SK-N-SH treated with all-trans-retinoic acid at 6 μM for 48 hours (cell line): ENCODE measurements at regions not wholly inside any gene's neighbourhood (a gene's known extent, or its start where the extent isn't known, plus 50 kb on each side); places are given as distances from the start of the nearest gene placed in this dataset.

Experiments used
- ATAC-seq: fragments of 200-7000 bp; cut with Tn5 transposase; 3 replicates; pipeline ENCODE4 v1.9.1; 2020; ENCODE audit warnings: mild to moderate bottlenecking, moderate library complexity
- ARNTL ChIP-seq: fragments of 450-650 bp; formaldehyde crosslinking; IDR thresholded peaks from 2 replicates; pipeline ENCODE4 v1.5.0; 2020; ENCODE audit warnings: low read depth, mild to moderate bottlenecking, moderate library complexity, borderline replicate concordance
- BACH2 ChIP-seq: fragments of 250-450 bp; sonication (Bioruptor Pico); IDR thresholded peaks from 2 replicates; pipeline ENCODE4 v1.9.0; 2021; ENCODE audit warnings: mild to moderate bottlenecking, borderline replicate concordance
- CSDC2 ChIP-seq: fragments of 250-450 bp; sonication (Bioruptor Pico); IDR thresholded peaks from 2 replicates; pipeline ENCODE4 v1.5.0; 2020; ENCODE audit warnings: mild to moderate bottlenecking, moderate library complexity
- GLIS3 ChIP-seq: fragments of 250-450 bp; sonication (Bioruptor Pico); IDR thresholded peaks from 2 replicates; pipeline ENCODE4 v1.5.0; 2020; ENCODE audit warnings: mild to moderate bottlenecking, moderate library complexity
- ISL1 ChIP-seq: fragments of 250-450 bp; sonication (Bioruptor Pico); IDR thresholded peaks from 2 replicates; pipeline ENCODE4 v2.1.2; 2022; ENCODE audit warnings: mild to moderate bottlenecking, moderate library complexity
- OSR1 ChIP-seq: fragments of 250-450 bp; sonication (Bioruptor Pico); IDR thresholded peaks from 2 replicates; pipeline ENCODE4 v1.8.0; 2022; ENCODE audit warnings: moderate library complexity, mild to moderate bottlenecking, inconsistent platforms
- PATZ1 ChIP-seq: fragments of 250-450 bp; sonication (Bioruptor Pico); IDR thresholded peaks from 2 replicates; pipeline ENCODE4 v1.8.0; 2020; ENCODE audit warnings: mild to moderate bottlenecking, moderate library complexity, borderline replicate concordance
- PPARA ChIP-seq: fragments of 250-450 bp; sonication (Bioruptor Pico); IDR thresholded peaks from 2 replicates; pipeline ENCODE4 v1.5.0; 2020; ENCODE audit warnings: mild to moderate bottlenecking, borderline replicate concordance
- RARB ChIP-seq: fragments of 250-450 bp; sonication (Bioruptor Pico); IDR thresholded peaks from 2 replicates; pipeline ENCODE4 v1.8.0; 2021; ENCODE audit warnings: mild to moderate bottlenecking, moderate library complexity
- SNAI2 ChIP-seq: fragments of 250-450 bp; sonication (Bioruptor Pico); IDR thresholded peaks from 2 replicates; pipeline ENCODE4 v1.5.0; 2020; ENCODE audit warnings: mild to moderate bottlenecking, moderate library complexity
- TCF4 ChIP-seq: fragments of 250-450 bp; sonication (Bioruptor Pico); IDR thresholded peaks from 2 replicates; pipeline ENCODE4 v1.8.0; 2021; ENCODE audit warnings: mild to moderate bottlenecking, moderate library complexity, borderline replicate concordance
- TOX ChIP-seq: fragments of 250-450 bp; sonication (Bioruptor Pico); IDR thresholded peaks from 2 replicates; pipeline ENCODE4 v1.8.0; 2021; ENCODE audit warnings: mild to moderate bottlenecking, moderate library complexity, borderline replicate concordance
- ZC3H10 ChIP-seq: fragments of 250-450 bp; sonication (Bioruptor Pico); IDR thresholded peaks from 2 replicates; pipeline ENCODE4 v1.5.1; 2021; ENCODE audit warnings: mild to moderate bottlenecking, moderate library complexity
- ZFP3 ChIP-seq: fragments of 250-450 bp; sonication (Bioruptor Pico); IDR thresholded peaks from 2 replicates; pipeline ENCODE4 v1.5.0; 2020; ENCODE audit warnings: mild to moderate bottlenecking, moderate library complexity
- ZFP30 ChIP-seq: fragments of 450-650 bp; formaldehyde crosslinking; IDR thresholded peaks from 2 replicates; pipeline ENCODE4 v1.5.0; 2022; ENCODE audit warnings: mild to moderate bottlenecking, moderate library complexity
- ZNF565 ChIP-seq: fragments of 450-650 bp; formaldehyde crosslinking; conservative IDR thresholded peaks from 2 replicates; pipeline ENCODE4 v1.5.0; 2020; ENCODE audit warnings: low read depth, mild to moderate bottlenecking, moderate library complexity
- ZNF70 ChIP-seq: fragments of 450-650 bp; formaldehyde crosslinking; IDR thresholded peaks from 2 replicates; pipeline ENCODE4 v1.5.0; 2020; ENCODE audit warnings: mild to moderate bottlenecking, moderate library complexity
- ZNF8 ChIP-seq: fragments of 450-650 bp; formaldehyde crosslinking; IDR thresholded peaks from 2 replicates; pipeline ENCODE4 v1.5.0; 2020; ENCODE audit warnings: mild to moderate bottlenecking, moderate library complexity
- TF ChIP-seq, protein P1 (sequence below): fragments of 250-450 bp; sonication (Bioruptor Pico); IDR thresholded peaks from 2 replicates; pipeline ENCODE4 v1.8.0; 2021; ENCODE audit warnings: low read depth, mild to moderate bottlenecking, moderate library complexity, borderline replicate concordance
- TF ChIP-seq, protein P2 (sequence below): fragments of 250-450 bp; sonication (Bioruptor Pico); IDR thresholded peaks from 2 replicates; pipeline ENCODE4 v1.5.0; 2020; ENCODE audit warnings: mild to moderate bottlenecking, moderate library complexity
- TF ChIP-seq, protein P3 (sequence below): fragments of 250-450 bp; sonication (Bioruptor Pico); IDR thresholded peaks from 2 replicates; pipeline ENCODE4 v1.5.1; 2020; ENCODE audit warnings: low read depth, mild to moderate bottlenecking, moderate library complexity
- TF ChIP-seq, protein P4 (sequence below): fragments of 250-450 bp; sonication (Bioruptor Pico); IDR thresholded peaks from 2 replicates; pipeline ENCODE4 v1.5.1; 2021; ENCODE audit warnings: mild to moderate bottlenecking, moderate library complexity

DNA sequence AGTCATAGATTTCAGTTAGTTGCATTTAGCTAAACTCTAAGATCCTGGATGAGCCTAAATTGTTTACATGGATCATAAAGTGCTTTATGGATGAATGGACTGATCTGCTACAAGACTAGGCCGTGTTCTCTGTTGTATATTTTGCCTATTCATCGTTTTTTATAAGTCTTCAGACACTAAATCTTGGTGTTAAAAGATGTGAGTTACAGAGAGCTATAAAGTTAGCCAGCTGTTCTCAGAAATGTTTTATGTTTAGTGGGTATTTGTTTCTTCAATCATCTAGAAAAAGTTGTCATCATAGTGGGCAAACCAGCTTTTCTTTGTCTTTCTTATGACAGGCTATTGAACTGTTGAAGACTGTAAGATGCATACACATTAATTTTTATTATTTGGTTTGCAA, 585.8 kb upstream of the SEMA6A start:
- no peak for ATAC-seq
- TF ChIP-seq ZFP30 (CRISPR knock-in tag) (no peak), ZNF565 (no peak), OSR1 (CRISPR knock-in tag) (no peak), ISL1 (CRISPR knock-in tag) (no peak), ZC3H10 (CRISPR knock-in tag) (no peak), ZNF8 (CRISPR knock-in tag) (no peak), BACH2 (CRISPR knock-in tag) (no peak), CSDC2 (no peak), ZNF70 (no peak), PPARA (CRISPR knock-in tag) (no peak), RARB (no peak), ARNTL (no peak), PATZ1 (CRISPR knock-in tag) (no peak), GLIS3 (CRISPR knock-in tag) (no peak), TOX (CRISPR knock-in tag) (no peak), TCF4 (CRISPR knock-in tag) (no peak)
- TF ChIP-seq, protein P1, sequence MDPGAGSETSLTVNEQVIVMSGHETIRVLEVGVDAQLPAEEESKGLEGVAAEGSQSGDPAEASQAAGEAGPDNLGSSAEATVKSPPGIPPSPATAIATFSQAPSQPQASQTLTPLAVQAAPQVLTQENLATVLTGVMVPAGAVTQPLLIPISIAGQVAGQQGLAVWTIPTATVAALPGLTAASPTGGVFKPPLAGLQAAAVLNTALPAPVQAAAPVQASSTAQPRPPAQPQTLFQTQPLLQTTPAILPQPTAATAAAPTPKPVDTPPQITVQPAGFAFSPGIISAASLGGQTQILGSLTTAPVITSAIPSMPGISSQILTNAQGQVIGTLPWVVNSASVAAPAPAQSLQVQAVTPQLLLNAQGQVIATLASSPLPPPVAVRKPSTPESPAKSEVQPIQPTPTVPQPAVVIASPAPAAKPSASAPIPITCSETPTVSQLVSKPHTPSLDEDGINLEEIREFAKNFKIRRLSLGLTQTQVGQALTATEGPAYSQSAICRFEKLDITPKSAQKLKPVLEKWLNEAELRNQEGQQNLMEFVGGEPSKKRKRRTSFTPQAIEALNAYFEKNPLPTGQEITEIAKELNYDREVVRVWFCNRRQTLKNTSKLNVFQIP (CRISPR knock-in tag): no peak
- TF ChIP-seq, protein P2, sequence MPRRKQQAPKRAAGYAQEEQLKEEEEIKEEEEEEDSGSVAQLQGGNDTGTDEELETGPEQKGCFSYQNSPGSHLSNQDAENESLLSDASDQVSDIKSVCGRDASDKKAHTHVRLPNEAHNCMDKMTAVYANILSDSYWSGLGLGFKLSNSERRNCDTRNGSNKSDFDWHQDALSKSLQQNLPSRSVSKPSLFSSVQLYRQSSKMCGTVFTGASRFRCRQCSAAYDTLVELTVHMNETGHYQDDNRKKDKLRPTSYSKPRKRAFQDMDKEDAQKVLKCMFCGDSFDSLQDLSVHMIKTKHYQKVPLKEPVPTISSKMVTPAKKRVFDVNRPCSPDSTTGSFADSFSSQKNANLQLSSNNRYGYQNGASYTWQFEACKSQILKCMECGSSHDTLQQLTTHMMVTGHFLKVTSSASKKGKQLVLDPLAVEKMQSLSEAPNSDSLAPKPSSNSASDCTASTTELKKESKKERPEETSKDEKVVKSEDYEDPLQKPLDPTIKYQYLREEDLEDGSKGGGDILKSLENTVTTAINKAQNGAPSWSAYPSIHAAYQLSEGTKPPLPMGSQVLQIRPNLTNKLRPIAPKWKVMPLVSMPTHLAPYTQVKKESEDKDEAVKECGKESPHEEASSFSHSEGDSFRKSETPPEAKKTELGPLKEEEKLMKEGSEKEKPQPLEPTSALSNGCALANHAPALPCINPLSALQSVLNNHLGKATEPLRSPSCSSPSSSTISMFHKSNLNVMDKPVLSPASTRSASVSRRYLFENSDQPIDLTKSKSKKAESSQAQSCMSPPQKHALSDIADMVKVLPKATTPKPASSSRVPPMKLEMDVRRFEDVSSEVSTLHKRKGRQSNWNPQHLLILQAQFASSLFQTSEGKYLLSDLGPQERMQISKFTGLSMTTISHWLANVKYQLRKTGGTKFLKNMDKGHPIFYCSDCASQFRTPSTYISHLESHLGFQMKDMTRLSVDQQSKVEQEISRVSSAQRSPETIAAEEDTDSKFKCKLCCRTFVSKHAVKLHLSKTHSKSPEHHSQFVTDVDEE (CRISPR knock-in tag): no peak
- TF ChIP-seq, all 23 proteins: peak for 0

GRCh38 chr5:117149312-117149711, 574.7 kb upstream of the SEMA6A start:
- no peak for TF ChIP-seq ZNF70
- TF ChIP-seq, protein P2 (CRISPR knock-in tag): no peak
- TF ChIP-seq PPARA (CRISPR knock-in tag): no peak
- TF ChIP-seq ZFP3 (CRISPR knock-in tag): no peak
- TF ChIP-seq, protein P1 (CRISPR knock-in tag): no peak
- no peak for TF ChIP-seq GLIS3 (CRISPR knock-in tag)
- no peak for TF ChIP-seq RARB
- no peak for TF ChIP-seq ZNF8 (CRISPR knock-in tag)
- no peak for TF ChIP-seq ARNTL
- no peak for TF ChIP-seq ZFP30 (CRISPR knock-in tag)
- TF ChIP-seq BACH2 (CRISPR knock-in tag): no peak
- TF ChIP-seq PATZ1 (CRISPR knock-in tag): no peak
- TF ChIP-seq TCF4 (CRISPR knock-in tag): no peak
- TF ChIP-seq TOX (CRISPR knock-in tag): no peak
- no peak for TF ChIP-seq ZNF565
- no peak for TF ChIP-seq SNAI2 (CRISPR knock-in tag)
- TF ChIP-seq, protein P3, sequence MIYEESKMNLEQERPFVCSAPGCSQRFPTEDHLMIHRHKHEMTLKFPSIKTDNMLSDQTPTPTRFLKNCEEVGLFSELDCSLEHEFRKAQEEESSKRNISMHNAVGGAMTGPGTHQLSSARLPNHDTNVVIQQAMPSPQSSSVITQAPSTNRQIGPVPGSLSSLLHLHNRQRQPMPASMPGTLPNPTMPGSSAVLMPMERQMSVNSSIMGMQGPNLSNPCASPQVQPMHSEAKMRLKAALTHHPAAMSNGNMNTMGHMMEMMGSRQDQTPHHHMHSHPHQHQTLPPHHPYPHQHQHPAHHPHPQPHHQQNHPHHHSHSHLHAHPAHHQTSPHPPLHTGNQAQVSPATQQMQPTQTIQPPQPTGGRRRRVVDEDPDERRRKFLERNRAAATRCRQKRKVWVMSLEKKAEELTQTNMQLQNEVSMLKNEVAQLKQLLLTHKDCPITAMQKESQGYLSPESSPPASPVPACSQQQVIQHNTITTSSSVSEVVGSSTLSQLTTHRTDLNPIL: no peak
- TF ChIP-seq, protein P4, sequence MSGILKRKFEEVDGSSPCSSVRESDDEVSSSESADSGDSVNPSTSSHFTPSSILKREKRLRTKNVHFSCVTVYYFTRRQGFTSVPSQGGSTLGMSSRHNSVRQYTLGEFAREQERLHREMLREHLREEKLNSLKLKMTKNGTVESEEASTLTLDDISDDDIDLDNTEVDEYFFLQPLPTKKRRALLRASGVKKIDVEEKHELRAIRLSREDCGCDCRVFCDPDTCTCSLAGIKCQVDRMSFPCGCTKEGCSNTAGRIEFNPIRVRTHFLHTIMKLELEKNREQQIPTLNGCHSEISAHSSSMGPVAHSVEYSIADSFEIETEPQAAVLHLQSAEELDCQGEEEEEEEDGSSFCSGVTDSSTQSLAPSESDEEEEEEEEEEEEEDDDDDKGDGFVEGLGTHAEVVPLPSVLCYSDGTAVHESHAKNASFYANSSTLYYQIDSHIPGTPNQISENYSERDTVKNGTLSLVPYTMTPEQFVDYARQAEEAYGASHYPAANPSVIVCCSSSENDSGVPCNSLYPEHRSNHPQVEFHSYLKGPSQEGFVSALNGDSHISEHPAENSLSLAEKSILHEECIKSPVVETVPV (CRISPR knock-in tag): no peak
- no peak for ATAC-seq
